DMS79 (cell line): ENCODE measurements at regions not wholly inside any gene's neighbourhood (a gene's known extent, or its start where the extent isn't known, plus 50 kb on each side); places are given as distances from the start of the nearest gene placed in this dataset.
A peak's percentile ranks its signal among the peaks of the same experiment; 100 is the strongest.
"Not testable (repeated sequence)": the region's sequence is repeated elsewhere in the genome, so short reads cannot be mapped to it uniquely, and the experiment has no call there.

Source experiments
- DNase-seq: peaks from one replicate; lab custom pipeline; 2025; lab: John Stamatoyannopoulos, UW

DNA sequence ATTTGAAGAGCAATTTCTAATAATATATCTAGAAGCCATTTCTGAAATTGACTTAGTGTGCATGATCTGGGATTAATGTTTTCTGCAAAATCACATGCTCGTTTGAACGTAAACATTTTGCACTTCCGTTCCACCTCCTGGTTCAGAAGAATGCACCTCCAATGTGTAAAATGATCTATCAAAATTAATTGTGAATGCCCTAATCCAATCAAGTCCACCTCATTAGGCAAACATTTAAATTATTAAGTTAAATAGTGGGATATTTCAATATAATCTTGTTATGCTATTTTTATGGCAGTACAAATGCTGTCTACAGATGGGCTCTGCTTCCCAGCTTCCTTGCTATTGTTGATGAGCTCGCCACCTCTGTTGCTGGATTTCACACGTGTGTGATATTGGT is 542.5 kb downstream of the INSC start:
- DNase-seq = no peak

DNA sequence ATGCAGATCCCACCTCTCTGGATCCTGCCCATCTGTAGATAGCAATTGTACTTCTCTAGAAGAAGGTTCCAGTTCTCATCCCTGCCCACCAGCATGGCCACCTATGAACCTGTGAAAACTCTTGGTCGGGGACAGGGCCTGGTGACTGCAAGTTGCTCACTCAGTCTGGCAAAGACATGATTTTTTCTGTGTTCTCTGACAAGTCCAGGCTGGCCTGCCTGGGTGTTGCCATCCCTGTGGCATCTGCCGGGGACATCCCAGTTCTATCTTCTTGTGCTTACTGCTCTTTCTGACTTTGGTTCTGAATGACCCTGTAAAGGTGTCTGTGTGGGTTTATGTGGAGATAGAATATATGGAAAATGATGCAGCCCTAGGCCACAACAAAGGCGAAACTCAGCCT is 545.8 kb downstream of the INSC start:
- no peak for DNase-seq

DNA sequence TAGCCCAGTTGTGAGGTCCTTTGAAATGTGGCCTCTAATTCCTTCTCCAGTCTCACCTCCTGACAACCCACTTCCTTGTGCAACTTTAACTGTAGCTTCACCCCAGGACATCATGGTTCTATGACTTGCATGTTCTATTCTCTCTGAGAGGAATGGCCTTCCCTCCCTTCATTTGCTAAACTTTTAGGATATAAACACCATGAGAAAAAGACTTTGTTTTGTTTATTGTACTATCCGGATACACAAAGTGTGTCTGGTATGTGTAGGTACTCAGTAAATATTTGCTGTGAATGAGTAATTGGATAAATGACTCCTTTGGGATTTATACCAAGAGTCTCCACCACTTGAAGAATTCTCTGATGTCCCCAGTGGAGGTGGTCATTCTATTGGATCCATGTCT is 547.6 kb downstream of the INSC start:
- no peak for DNase-seq

DNA sequence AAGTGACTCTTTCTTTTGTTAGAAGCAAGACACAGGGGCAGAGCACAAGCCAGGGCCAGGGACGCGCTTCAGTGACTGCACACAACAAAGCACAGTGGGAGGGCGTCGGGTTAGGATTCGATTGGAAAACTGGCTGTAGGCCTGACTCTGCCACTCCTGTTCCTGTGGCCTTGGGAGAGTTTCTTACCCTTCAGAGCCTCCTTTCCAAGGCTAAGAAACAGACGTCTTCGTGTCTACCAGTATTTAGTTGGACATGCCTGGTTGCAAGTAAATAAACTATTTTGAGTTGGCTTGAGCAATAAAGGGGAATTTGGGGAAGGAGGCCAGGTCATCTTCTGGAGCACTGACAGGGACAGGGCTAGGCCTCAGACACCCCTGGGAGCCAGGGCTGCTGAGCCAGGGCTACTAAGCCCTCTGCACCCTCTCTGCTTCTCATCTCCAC is 549.1 kb downstream of the INSC start:
- peak; percentile 98 for DNase-seq

DNA sequence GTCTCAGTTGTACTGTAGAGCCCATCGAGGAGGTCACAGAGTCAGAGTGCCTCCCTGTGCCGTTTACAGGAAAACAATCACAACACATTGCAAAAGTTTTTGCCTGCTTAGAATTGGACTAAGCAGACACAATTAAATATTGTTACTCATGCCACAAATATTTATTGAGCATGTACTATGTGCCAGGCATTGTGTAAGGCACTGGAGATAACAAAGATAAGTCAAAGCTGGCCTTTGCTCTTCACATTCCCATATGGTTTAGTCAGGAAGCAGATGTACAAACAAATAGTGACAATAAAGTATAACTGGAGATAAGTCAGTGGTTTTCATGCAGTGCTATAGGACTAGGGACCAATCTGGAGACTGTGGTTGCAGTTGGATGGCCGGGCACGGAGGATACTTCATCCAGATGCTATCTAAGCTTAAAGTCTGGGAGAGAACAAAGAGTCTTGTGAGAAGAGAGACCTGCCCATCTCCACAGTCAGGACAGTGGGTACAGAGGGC is 550.7 kb downstream of the INSC start:
- DNase-seq = no peak

DNA sequence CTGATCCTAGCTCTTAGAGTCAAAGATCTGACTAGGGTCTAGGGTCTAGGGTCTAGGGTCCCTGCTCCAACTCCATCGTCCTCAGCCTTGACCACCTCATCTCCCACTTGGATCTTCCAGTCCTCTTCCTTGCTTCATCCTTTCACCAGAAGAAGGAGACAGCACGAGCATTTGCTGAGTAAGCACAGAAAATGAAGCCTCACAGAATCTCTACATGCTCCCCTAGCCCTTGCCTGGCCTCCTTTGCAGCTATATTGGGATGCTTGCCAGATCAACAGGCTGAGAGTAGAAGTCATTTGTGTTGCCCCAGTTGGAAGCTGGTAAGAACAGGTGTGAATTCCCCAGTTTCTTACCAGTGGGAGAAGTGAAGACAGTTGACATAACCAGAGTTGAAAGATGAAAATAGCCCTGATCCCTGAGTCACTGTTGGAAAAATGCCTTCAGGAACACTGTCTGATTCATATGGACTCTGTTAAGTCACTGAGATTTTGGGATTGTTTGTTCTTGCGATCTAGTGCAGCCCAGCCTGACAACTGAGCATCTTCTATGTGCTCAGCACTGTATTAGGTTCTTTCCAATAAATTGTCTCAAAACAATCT is 552.5 kb downstream of the INSC start:
- DNase-seq = no peak

DNA sequence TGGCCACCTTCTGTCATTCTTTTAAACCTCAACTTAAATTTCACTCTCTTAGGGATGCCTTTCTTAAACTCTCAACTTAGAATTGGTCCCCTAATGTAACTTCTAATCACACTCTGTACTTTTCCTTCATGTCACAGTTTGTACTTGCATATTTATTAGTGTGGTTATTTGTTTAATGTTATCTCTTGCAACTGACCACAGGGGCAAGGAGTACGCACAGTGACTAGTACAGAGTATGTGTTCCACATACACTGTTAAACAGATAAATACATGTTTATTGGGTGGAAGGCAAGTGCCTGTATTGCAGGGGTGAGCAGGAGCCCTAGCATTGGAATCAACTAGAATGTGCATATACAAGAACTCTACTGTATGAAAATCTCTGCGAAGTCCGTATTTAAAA is 554.0 kb downstream of the INSC start:
- no peak for DNase-seq

DNA sequence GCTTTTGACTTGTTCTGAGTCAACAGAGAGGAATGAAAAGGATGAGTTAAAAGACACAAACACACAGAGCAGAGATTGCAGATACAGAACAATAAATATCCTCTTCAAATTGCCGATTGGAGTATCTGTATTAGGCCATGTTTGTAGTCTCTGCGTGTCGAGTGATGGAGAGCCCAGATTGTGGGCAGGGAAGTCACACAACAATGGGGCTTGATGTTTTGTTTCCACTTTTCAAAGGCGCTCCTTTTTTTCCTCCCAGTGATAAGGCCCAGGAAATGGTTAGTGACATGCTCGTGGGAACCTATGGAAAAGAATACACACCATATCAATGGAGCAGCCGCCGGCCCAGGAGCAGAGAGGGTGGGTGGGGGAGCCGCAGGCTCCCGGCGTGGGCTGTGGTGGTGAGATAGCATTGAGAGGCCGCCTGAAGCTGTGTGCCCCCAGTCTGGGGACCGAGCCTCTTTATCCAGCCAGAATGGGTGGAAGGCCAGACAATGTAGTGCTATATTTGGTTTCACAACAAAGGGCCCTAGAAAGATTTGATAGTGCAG is 555.9 kb downstream of the INSC start:
- DNase-seq = no peak

DNA sequence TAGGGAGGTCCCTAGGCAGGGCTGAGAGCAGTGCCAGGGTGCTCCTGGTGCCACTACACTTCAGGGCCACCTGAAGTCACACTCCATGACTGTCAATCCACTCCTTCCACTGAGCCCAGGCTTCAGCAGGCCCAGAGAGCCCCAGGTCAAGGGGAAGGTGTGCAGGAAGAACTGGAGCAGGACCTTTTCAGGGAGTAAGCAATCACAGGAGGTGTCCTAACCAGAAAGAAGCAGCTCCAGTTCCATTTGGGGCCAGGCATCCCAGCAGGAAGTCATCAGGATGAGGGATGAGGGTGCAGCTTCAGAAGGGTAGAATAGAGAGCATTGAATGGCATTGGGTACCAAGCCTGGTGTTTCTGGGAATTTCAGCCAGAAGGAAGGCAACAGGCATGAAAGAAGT is 556.5 kb downstream of the INSC start:
- no peak for DNase-seq

DNA sequence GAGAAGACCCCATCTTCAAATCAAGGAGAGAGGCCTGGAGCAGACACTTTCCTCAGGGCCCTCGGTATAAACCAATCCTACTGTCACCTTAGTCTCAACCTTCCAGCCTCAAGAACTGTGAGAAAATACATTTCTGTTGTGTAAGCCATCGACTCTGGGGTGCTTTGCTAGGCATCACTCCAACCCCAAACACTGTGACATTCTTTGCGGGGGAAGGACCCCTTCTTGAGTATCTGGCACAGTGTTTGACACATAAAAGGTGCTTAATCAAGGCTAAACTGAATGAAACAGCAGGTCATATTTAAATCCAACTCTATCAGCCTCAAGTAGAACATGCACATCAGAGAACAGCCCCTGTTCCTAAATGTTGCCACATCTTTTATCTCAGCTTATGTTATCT is 558.1 kb downstream of the INSC start:
- DNase-seq = no peak

DNA sequence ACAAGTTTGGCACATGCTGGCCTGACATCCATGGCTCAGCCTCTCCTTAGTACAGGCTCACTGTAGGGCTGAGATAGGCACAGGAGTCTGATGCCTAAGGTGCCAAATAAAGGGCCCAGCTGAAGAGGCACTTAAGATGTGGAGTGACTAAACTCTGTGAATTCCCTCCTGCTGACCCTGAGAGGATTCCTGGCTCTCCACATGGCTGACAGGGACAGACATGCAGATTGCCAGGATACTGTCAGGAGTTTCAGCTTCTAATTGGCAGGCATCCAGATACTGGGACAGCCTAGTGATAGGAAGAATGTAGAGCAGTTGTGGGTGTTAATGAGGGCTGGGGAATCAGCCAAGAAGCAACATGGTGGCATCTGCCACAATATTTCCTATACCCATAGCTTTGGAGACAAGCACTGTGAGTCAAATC is 558.7 kb downstream of the INSC start:
- DNase-seq = peak; percentile 73

DNA sequence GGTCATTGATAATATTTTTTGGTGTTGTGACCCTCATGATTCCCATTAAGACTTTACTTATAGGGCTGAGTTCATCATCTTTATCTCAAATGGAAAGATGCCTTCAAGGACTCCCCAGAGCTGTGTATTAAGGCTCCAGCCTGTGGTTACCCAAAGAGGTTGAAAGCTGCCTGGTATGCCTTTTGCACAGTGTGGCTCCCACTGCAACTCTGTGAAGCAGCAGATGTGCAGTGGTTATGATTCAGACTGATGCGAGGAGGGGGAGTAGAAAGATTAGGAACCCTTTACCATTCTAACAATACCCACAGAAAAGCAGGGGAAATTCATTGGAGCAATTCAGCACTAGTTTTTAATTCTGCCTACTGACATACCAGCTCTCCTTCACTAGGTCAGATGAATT is 560.0 kb downstream of the INSC start:
- no peak for DNase-seq

DNA sequence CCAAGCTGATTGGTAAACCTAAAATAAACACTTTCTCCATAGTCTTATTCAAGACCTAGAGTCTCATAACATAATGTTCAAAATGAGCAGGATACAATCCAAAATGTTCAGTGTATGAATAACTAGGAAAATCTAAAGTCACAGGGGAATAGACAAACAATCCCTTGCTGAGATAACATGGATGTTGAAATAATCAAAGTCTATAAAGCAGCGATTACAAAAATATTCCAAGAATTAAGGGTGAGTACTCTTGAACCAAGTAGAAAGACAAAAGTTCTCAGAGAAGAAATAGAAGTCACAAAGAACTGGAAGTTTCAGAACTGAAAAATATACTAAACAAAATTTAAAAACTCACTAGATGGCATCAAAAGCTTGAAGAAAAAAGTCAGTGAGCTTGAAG is 561.0 kb downstream of the INSC start:
- DNase-seq = no peak

DNA sequence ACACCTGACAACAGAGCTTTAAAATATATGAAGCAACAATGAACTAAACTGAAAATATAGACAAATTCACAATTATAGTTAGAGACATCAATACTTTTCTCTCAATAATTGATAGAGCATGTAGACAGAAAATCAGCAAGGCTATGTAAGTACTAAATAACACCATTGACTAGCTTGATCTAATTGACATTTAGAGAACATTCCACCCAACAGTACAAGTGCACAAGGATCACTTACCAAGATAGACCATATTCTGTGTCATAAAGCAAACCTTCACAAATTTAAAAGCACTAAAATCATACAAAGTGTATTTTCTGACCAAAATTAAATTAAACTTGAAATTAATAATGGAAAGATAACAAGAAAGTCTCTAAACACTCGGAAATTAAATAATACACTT is 562.5 kb downstream of the INSC start:
- DNase-seq = no peak

DNA sequence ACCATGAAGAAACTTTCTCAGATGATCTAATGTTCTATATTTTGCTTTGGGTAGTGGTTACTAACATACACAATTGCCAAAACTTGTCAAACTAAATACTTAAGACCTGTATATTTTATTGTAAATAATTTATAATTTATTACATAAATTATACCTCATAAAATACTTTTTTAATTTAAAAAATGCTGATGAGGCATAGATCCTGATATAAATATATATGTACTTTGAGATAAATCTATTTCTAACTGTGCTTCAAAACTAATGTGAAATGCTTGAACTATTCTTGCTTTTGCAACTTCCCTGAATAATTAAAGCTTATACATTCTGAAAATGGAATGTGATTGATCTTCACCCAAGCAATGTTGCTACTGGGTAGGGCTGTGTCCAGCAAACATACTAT is 568.8 kb downstream of the INSC start:
- DNase-seq = no peak

DNA sequence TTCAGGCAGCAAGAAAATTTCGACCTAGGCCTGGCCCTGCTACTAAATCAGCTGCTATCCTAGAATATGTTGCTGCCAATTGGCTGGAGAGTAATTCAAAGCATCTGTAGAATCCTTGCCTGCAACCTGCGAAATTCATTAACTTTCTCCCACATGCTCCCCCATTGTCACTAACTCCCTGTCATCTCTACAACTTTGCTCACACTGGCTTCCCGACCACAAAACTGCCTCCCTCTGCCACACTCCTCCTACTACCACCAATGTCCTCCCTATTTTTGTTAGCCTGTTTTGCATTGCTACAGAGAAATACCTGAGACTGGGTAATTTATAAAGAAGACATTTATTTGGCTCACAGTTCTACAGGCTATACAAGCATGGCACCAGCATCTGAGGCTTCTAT is 570.6 kb downstream of the INSC start:
- no peak for DNase-seq

DNA sequence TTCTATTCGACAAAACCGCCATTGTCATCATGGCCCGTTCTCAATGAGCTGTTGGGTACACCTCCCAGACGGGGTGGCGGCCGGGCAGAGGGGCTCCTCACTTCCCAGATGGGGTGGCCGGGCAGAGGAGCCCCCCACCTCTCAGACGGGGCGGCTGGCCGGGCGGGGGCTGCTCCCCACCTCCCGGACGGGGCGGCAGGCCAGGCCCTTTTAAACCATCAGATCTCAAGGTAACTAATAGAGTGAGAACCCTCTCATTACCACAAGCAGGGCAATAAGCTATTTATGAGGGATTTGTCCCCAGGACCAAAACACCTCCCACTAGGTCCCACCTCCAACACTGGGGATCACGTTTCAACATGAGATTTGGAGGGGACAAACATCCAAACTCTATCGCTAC is 571.5 kb downstream of the INSC start:
- DNase-seq = not testable (repeated sequence)

DNA sequence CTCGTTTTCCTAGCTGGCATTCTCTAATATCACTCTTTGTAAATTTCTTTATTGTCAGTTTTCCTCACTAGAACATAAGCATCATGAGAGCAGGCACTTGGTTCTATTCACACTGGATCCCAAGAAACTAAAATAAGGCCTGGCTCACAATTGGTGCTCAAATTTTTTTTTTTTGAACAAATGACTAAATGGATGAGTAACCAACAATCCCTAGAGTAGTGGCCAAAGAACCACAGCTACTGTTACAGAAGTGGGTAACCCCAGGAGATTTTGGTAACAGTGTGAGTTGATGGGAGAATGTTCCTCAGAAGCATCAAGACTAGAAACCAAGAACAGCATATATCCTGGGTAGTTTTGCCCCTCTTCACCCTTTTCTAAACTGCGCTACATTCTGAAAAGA is 572.6 kb downstream of the INSC start:
- no peak for DNase-seq

DNA sequence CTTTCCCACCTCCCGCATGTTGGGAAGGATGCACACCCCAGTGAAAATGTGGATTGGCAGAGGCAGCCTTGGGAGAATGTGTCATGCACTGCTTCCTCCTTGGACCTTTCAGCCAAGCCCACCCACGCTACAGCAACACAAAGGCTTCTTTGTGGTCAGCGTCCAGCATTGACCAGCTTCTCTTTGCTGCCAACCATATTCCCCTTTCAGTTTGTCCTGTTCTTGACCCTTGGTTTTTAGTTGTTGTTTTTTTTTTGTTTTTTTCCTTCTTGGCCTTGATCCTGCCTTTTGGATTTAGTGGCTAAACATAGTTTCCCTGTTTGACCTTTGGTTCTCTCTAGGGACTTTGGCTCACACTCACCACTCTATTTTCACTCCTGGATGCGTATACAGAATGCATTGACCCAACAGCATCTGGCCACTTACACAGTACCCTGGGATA is 573.6 kb downstream of the INSC start:
- no peak for DNase-seq

DNA sequence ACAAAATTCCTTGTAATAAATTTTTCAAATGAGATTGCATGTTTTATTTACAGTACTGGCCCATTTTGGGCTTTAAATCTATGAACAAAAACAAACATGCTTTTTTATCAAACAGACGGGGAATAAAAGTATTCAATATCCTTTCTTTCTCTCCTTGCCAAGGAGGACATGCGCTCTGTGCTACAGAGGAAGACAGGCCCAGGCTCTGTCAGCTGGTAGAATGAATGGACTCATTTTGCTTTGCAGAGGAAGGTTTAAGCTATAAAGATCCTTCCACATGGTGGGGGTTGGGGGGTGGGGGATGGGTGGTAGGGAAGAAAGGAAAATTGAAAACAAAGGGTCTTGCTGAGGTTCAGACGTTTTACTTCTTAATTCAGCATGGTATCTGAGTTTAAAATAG is 575.6 kb downstream of the INSC start:
- no peak for DNase-seq

DNA sequence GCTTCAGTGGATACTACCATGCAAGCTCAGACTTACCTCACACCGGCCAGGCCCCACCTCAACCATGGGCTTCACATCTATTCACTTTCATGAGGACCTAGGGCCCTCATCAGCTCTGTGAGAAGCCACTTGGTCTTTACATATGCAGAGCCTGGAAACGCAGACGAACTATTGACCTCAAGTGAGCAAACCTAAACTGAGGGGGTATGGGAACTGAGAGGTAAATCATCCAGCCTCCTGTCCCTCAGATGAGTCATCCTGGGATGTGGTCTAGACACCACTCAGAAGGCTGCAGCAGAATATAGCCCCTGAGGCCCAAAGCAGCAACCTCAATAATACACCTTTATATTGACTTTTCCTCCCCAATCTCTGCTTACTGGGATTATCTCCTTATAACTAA is 578.0 kb downstream of the INSC start:
- DNase-seq = no peak

DNA sequence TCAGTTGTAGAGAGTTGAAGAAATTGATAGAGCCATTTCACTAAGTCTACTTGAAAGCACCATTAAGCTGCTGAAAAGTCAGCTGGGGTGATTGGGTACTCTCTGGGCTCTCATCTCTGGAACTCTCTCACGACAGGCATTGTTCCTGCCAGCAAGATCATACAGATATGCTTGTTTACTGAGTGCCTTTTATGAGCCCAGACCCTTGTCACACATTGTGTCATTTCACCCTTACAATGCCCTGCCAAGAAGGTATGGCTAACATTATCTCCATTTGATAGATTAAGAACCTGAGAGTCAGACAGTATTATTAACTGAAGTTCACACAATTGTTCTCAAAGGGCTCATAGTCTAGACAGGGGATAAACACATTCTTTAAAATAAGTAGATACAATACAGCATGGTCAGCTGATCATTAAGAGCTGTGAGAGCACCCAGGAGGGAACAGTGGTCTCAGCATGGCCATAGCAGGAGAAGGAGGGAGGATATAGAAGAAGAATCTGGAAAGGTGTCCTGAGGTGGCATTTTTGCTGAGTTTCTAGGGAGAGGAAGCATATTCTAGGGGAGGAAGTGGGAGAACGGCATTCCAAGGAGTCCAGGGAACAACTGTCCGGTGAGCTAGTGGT is 580.5 kb downstream of the INSC start:
- DNase-seq = peak; percentile 96

DNA sequence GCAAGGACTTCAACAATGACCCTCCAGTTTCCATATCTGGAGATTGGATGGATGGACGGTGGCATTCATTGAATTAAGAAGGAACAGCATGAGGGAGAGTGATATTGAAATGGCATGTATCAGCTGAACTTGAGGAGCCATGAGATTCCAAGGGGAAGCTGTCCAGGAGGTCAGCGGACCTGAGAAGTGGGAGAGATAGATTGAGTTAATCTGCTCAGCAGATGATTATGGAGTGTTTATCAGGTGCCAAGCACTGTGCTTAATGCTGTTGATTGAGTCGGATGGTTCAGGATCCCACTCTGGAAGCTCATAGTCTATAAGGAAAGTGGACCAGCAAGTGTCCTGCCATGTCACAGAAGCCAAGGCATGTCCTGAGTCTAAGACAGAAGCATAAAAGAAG is 581.3 kb downstream of the INSC start:
- DNase-seq = no peak
